HCT116 (cell line): ENCODE measurements at regions not wholly inside any gene's neighbourhood (a gene's known extent, or its start where the extent isn't known, plus 50 kb on each side); places are given as distances from the start of the nearest gene placed in this dataset.

Source experiments
- ATAC-seq: fragments of 200-7000 bp; cut with Tn5 transposase; 2 replicates; pipeline ENCODE4 v1.9.1; 2020; ENCODE audit warnings: mild to moderate bottlenecking, moderate library complexity
- BruUV-seq: library from RNA; stranded (reverse); fragments of 400-500 nt; replicated peaks from 2 replicates; lab custom pipeline; 2021; lab: Mats Ljungman, UMichigan
- CTCF ChIA-PET: fragments of 300-600 bp; sonication (Branson Sonifier 250); formaldehyde crosslinking; loops from one replicate; lab custom pipeline; 2021; ENCODE audit warnings: antibody characterized with exemption; lab: Charles Lee
- POLR2A ChIA-PET: fragments of 300-600, 350-600 bp; sonication (Branson Sonifier 250); formaldehyde crosslinking; loops from one replicate; lab custom pipeline; 2021; ENCODE audit warnings: antibody characterized with exemption; lab: Charles Lee
- RAD21 ChIA-PET, 2 experiments: fragments of 300-600 bp; sonication (Branson Sonifier 250); formaldehyde crosslinking; loops; one replicate each; lab custom pipeline; 2023; ENCODE audit warnings: low total read pairs in 2 of 2; ENCODE audit not compliant: uncharacterized antibody in 2 of 2, unreplicated experiment in 2 of 2, low non-redundant PET in 1 of 2; lab: Charles Lee
- DNase-seq: peaks from one replicate; pipeline ENCODE4 v3.0.0-alpha.2; 2010; ENCODE audit warnings: low read depth, low spot score
- H2AFZ ChIP-seq: fragments of 200-600 bp; shearing (Covaris generic), sonication (generic); 2 replicates; pipeline ENCODE4 v1.6.1; 2017; ENCODE audit warnings: low read depth, mixed run types, mixed read lengths, antibody characterized with exemption, low read length; ENCODE audit not compliant: poor library complexity, severe bottlenecking
- H3K27ac ChIP-seq: 2 replicates; pipeline ENCODE4 v1.5.1; 2012; ENCODE audit warnings: low read depth, low read length
- H3K27me3 ChIP-seq: fragments of 200-600 bp; sonication (generic); 2 replicates; pipeline ENCODE4 v1.6.1; 2016; ENCODE audit warnings: mixed run types, low read length, mixed read lengths; ENCODE audit not compliant: insufficient read depth
- H3K36me3 ChIP-seq, 2 experiments: fragments of 200-500 bp in 1 of 2; fragments of 200-600 bp in 1 of 2; sonication (Bioruptor generic) in 1 of 2; sonication (generic) in 1 of 2; 2 replicates each; pipeline versions ENCODE4 v1.5.1 to v1.6.1; 2014 to 2016; ENCODE audit warnings: low read length in 2 of 2, inconsistent platforms in 1 of 2, mixed read lengths in 1 of 2, mixed run types in 1 of 2; ENCODE audit not compliant: insufficient read depth in 2 of 2, control insufficient read depth in 1 of 2
- H3K4me1 ChIP-seq, 2 experiments: fragments of 200-600 bp in 1 of 2; sonication (generic) in 1 of 2; 2 replicates each; pipeline versions ENCODE4 v1.5.1 to v1.6.1; 2012 to 2017; ENCODE audit warnings: low read length in 2 of 2, inconsistent platforms in 1 of 2, mild to moderate bottlenecking in 1 of 2, mixed read lengths in 1 of 2, mixed run types in 1 of 2, moderate library complexity in 1 of 2; ENCODE audit not compliant: insufficient read depth in 2 of 2, control insufficient read depth in 1 of 2
- H3K4me2 ChIP-seq: fragments of 200-600 bp; sonication (generic); 2 replicates; pipeline ENCODE4 v1.6.1; 2017; ENCODE audit warnings: mixed run types, low read length, mixed read lengths
- H3K4me3 ChIP-seq, 2 experiments: fragments of 200-600 bp in 1 of 2; sonication (generic) in 1 of 2; replicated peaks in 1 of 2; 2 replicates each; pipeline ENCODE4 v1.5.1; 2011 to 2016; ENCODE audit warnings: low read length in 2 of 2, control low read depth in 1 of 2, low read depth in 1 of 2, mild to moderate bottlenecking in 1 of 2, mixed read lengths in 1 of 2, mixed run types in 1 of 2
- H3K79me2 ChIP-seq: fragments of 200-600 bp; sonication (generic); 2 replicates; pipeline ENCODE4 v1.6.1; 2017; ENCODE audit warnings: mild to moderate bottlenecking, mixed run types, low read length, moderate library complexity, mixed read lengths; ENCODE audit not compliant: insufficient read depth
- H3K9ac ChIP-seq: fragments of 200-600 bp; sonication (generic); 2 replicates; pipeline ENCODE4 v1.6.1; 2016; ENCODE audit warnings: low read length, mixed read lengths
- H3K9me2 ChIP-seq: fragments of 200-600 bp; sonication (generic), shearing (Covaris generic); 2 replicates; pipeline ENCODE4 v1.6.1; 2017; ENCODE audit warnings: mixed run types, mild to moderate bottlenecking, moderate library complexity; ENCODE audit not compliant: insufficient read depth
- H3K9me3 ChIP-seq, 2 experiments: fragments of 200-500 bp in 1 of 2; fragments of 200-600 bp in 1 of 2; sonication (Bioruptor generic) in 1 of 2; sonication (generic) in 1 of 2; 2 replicates each; pipeline ENCODE4 v1.6.1; 2014 to 2017; ENCODE audit warnings: low read length in 2 of 2, mixed read lengths in 2 of 2, inconsistent platforms in 1 of 2, low read depth in 1 of 2, mild to moderate bottlenecking in 1 of 2, mixed run types in 1 of 2, moderate library complexity in 1 of 2; ENCODE audit not compliant: control insufficient read depth in 1 of 2, insufficient read depth in 1 of 2
- H4K20me1 ChIP-seq: fragments of 200-600 bp; sonication (generic), shearing (Covaris generic); 2 replicates; pipeline ENCODE4 v1.6.1; 2017; ENCODE audit warnings: mixed run types, mild to moderate bottlenecking, moderate library complexity; ENCODE audit not compliant: insufficient read depth
- CBX3 ChIP-seq: IDR thresholded peaks from 2 replicates; pipeline ENCODE4 v1.6.1; 2012; ENCODE audit warnings: low read depth
- CEBPB ChIP-seq: IDR thresholded peaks from 2 replicates; pipeline ENCODE4 v1.6.1; 2012; ENCODE audit warnings: low read depth
- CTCF ChIP-seq, 3 experiments: fragments of 200-600 bp in 1 of 3; sonication (generic) in 1 of 3; IDR thresholded peaks in 2 of 3; conservative IDR thresholded peaks in 1 of 3; 2 replicates each; pipeline ENCODE4 v1.5.1; 2012 to 2017; ENCODE audit warnings: low read depth in 2 of 3, low read length in 2 of 3, antibody characterized with exemption in 1 of 3, borderline replicate concordance in 1 of 3, control low read depth in 1 of 3, mild to moderate bottlenecking in 1 of 3, mixed read lengths in 1 of 3, mixed run types in 1 of 3, moderate library complexity in 1 of 3; ENCODE audit not compliant: insufficient read depth in 1 of 3
- ELF1 ChIP-seq: IDR thresholded peaks from 2 replicates; pipeline ENCODE4 v1.6.1; 2012; ENCODE audit warnings: low read depth, borderline replicate concordance
- EZH2 ChIP-seq: fragments of 200-600 bp; sonication (generic); IDR thresholded peaks from 2 replicates; pipeline ENCODE4 v1.6.1; 2017; ENCODE audit warnings: antibody characterized with exemption, mixed run types
- POLR2A ChIP-seq: IDR thresholded peaks from 2 replicates; pipeline ENCODE4 v1.7.0; 2011; ENCODE audit warnings: borderline replicate concordance; ENCODE audit not compliant: insufficient read depth, insufficient read length; ENCODE audit errors: extremely low read depth
- RAD21 ChIP-seq: IDR thresholded peaks from 2 replicates; pipeline ENCODE4 v1.6.1; 2012; ENCODE audit warnings: low read depth, mild to moderate bottlenecking
- REST ChIP-seq: IDR thresholded peaks from 2 replicates; pipeline ENCODE4 v1.6.1; 2012; ENCODE audit warnings: low read depth
- SIN3A ChIP-seq: IDR thresholded peaks from 2 replicates; pipeline ENCODE4 v1.6.1; 2012; ENCODE audit warnings: low read depth
- intact Hi-C: fragments of 100-400 bp; cut with micrococcal nuclease; formaldehyde crosslinking; loops from 2 replicates; pipeline ENCODE4 v1.10.0; 2022

GRCh38 chr2:57899898-57900297 lies 146.7 kb upstream of the VRK2 start:
- Histone ChIP-seq H3K9me2 (no peaks in the 10 kb centered on the region), H3K4me3 (no peak overlapping the region), H3K36me3 (no peaks in the 10 kb centered on the region), H3K4me2 (no peak overlapping the region), H3K4me1 (no peaks in the 10 kb centered on the region), H3K9me3 (no peaks in the 10 kb centered on the region), H2AFZ (no peak overlapping the region), H3K9ac (no peak overlapping the region), H3K27ac (no peak overlapping the region)
- intact Hi-C loops: loop anchor here (10.0 kb wide), 1 partner anchor 235 kb away; no protein-coding TSS in a partner anchor
- POLR2A ChIA-PET: no interaction called here
- ATAC-seq (no peak), DNase-seq (no peak)
- no TSS peak for BruUV-seq
- TF ChIP-seq RAD21: no peak
- TF ChIP-seq REST: no peak
- TF ChIP-seq CBX3: no peak
- TF ChIP-seq SIN3A: no peak
- TF ChIP-seq CEBPB: no peak
- TF ChIP-seq POLR2A: no peak
- TF ChIP-seq EZH2: no peak
- TF ChIP-seq, all 23 proteins: peak for 0
- Histone ChIP-seq H3K27me3 (no peaks in the 10 kb centered on the region), H4K20me1 (no peaks in the 10 kb centered on the region), H3K79me2 (no peaks in the 10 kb centered on the region)
- CTCF ChIA-PET: no interaction called here
- RAD21 ChIA-PET: no interaction called here

DNA sequence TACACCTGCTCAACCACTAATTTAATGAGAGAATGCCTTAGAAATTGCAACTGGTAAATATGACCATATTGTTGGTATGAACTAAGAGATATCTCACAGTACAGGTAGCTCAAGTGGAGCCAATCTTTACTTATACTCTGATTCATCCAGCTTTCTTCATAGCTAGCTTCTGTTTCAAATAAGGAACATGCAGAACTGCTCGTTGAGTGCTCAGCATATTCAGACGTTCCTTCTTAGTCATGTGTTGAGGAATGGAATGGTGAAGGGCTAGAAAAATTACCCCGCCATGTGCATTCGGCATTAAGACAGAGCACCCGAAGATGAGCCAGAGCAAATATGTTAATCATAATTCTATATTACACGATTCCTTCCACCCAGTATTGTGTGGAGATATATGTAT lies 144.0 kb upstream of the VRK2 start:
- no TSS peak for BruUV-seq
- no peak for ATAC-seq
- ChIA-PET POLR2A (no interaction called here), CTCF (interaction anchor here (2.4 kb wide), 1 partner anchor 545 kb away, joined by 6 read pairs; no protein-coding TSS in a partner anchor), RAD21 (no interaction called here)
- Histone ChIP-seq H3K36me3 (no peaks in the 10 kb centered on the region), H3K9me3 (no peaks in the 10 kb centered on the region), H3K4me2 (no peak overlapping the region), H3K9ac (no peak overlapping the region), H2AFZ (no peak overlapping the region), H3K27me3 (no peaks in the 10 kb centered on the region), H3K27ac (no peak overlapping the region), H3K4me1 (no peaks in the 10 kb centered on the region), H3K79me2 (no peaks in the 10 kb centered on the region), H3K4me3 (no peak overlapping the region), H3K9me2 (no peaks in the 10 kb centered on the region), H4K20me1 (no peaks in the 10 kb centered on the region)
- no peak for DNase-seq
- intact Hi-C loops: loop anchor here (10.0 kb wide), 1 partner anchor 232 kb away; no protein-coding TSS in a partner anchor
- TF ChIP-seq CBX3 (no peak), REST (no peak), ELF1 (no peak), CTCF (IDR thresholded peaks at IDR 0.05 in 2 of 3, conservative IDR thresholded peaks at IDR 0.05 in 1 of 3; ENCODE audit: borderline replicate concordance in 1 of 3, insufficient read depth in 1 of 3, low read depth in 2 of 3, low read length in 2 of 3) (no peak), RAD21 (no peak)
